Endodermal cell (in vitro differentiated cells): ENCODE measurements at regions not wholly inside any gene's neighbourhood (a gene's known extent, or its start where the extent isn't known, plus 50 kb on each side); places are given as distances from the start of the nearest gene placed in this dataset.

ENCODE experiments used
- DNase-seq: peaks from one replicate; pipeline ENCODE4 v3.0.0-alpha.2; 2017
- H3K27ac ChIP-seq: 2 replicates; pipeline ENCODE4 v1.5.1; 2013; ENCODE audit warnings: mild to moderate bottlenecking, low read depth, low read length, moderate library complexity
- H3K27me3 ChIP-seq: 2 replicates; pipeline ENCODE4 v1.6.1; 2013; ENCODE audit warnings: mild to moderate bottlenecking, low read length, moderate library complexity; ENCODE audit not compliant: insufficient read depth, control insufficient read depth, poor library complexity, severe bottlenecking
- H3K36me3 ChIP-seq: 2 replicates; pipeline ENCODE4 v1.7.0; 2013; ENCODE audit warnings: mild to moderate bottlenecking, low read length, moderate library complexity; ENCODE audit not compliant: control insufficient read depth, insufficient read depth
- H3K4me1 ChIP-seq: one replicate; pipeline ENCODE4 v1.7.0; 2013; ENCODE audit warnings: low read length; ENCODE audit not compliant: control insufficient read depth, insufficient read depth
- H3K4me3 ChIP-seq: 2 replicates; pipeline ENCODE4 v1.5.1; 2013; ENCODE audit warnings: mild to moderate bottlenecking, low read length, moderate library complexity
- H3K9ac ChIP-seq: 2 replicates; pipeline ENCODE4 v1.6.1; 2013; ENCODE audit warnings: mild to moderate bottlenecking, low read length, moderate library complexity; ENCODE audit not compliant: poor library complexity, severe bottlenecking; ENCODE audit errors: extremely low read depth
- H3K9me3 ChIP-seq: 2 replicates; pipeline ENCODE4 v1.6.1; 2013; ENCODE audit warnings: mild to moderate bottlenecking, low read length, moderate library complexity; ENCODE audit not compliant: control insufficient read depth
- H3K27ac Mint-ChIP-seq: 2 replicates; pipeline ENCODE4 v1.8.0; 2020; ENCODE audit warnings: mixed read lengths
- H3K27me3 Mint-ChIP-seq: 2 replicates; pipeline ENCODE4 v1.8.0; 2021; ENCODE audit warnings: mild to moderate bottlenecking, mixed read lengths; ENCODE audit not compliant: insufficient read depth
- H3K36me3 Mint-ChIP-seq: 2 replicates; pipeline ENCODE4 v1.8.0; 2020; ENCODE audit warnings: low read depth, mixed read lengths
- H3K4me1 Mint-ChIP-seq: 2 replicates; pipeline ENCODE4 v1.8.0; 2020; ENCODE audit warnings: mixed read lengths
- H3K4me3 Mint-ChIP-seq: 2 replicates; pipeline ENCODE4 v1.8.0; 2020; ENCODE audit warnings: mild to moderate bottlenecking, moderate library complexity, mixed read lengths
- H3K9me3 Mint-ChIP-seq: 2 replicates; pipeline ENCODE4 v1.8.0; 2020; ENCODE audit warnings: mild to moderate bottlenecking, mixed read lengths
- CTCF ChIP-seq: fragments of 200-600 bp; sonication (generic); conservative IDR thresholded peaks from 2 replicates; pipeline ENCODE4 v1.5.0; 2021; ENCODE audit warnings: antibody characterized with exemption, mild to moderate bottlenecking
- WGBS, 2 experiments: methylation state at CpG; one replicate each; pipeline versions ENCODE4 v1.1.5 to v1.1.7; 2013; ENCODE audit warnings: missing lambda C conversion rate in 2 of 2, mixed read lengths in 1 of 2; ENCODE audit not compliant: insufficient coverage in 1 of 2, insufficient read length in 1 of 2; 5-methylcytosine and 5-hydroxymethylcytosine counted together

- H3K36me3 Mint-ChIP-seq = no peaks in the 10 kb centered on the region
- no peak overlapping the region for H3K27ac ChIP-seq
- H3K9me3 ChIP-seq = no peaks in the 10 kb centered on the region
- WGBS, 2 experiments = 79% methylated on average over 1 of the region's 1 CpG; no CpG with 5 or more reads in 1 of the 2 experiments
- no peaks in the 10 kb centered on the region for H3K27me3 ChIP-seq
- H3K4me3 Mint-ChIP-seq = no peak overlapping the region
- H3K9me3 Mint-ChIP-seq = no peaks in the 10 kb centered on the region
- no peak overlapping the region for H3K9ac ChIP-seq
- no peak overlapping the region for H3K4me3 ChIP-seq
- H3K4me1 ChIP-seq = no peaks in the 10 kb centered on the region
- peaks cover 46% of the 10 kb centered on the region for H3K27me3 Mint-ChIP-seq
- H3K4me1 Mint-ChIP-seq = peaks cover 35% of the 10 kb centered on the region
- H3K27ac Mint-ChIP-seq = no peak overlapping the region
- H3K36me3 ChIP-seq = no peaks in the 10 kb centered on the region
- TF ChIP-seq CTCF = no peak
- no peak for DNase-seq
Observed at GRCh38 chr7:69243016-69243415, 355.3 kb upstream of the AUTS2 start.

GRCh38 chr7:69244701-69245100 lies 353.6 kb upstream of the AUTS2 start:
- H3K27ac Mint-ChIP-seq = no peak overlapping the region
- H3K36me3 Mint-ChIP-seq = no peaks in the 10 kb centered on the region
- H3K9me3 Mint-ChIP-seq = no peaks in the 10 kb centered on the region
- Histone ChIP-seq H3K4me3 (no peak overlapping the region), H3K9ac (no peak overlapping the region), H3K27ac (no peak overlapping the region), H3K36me3 (no peaks in the 10 kb centered on the region), H3K9me3 (no peaks in the 10 kb centered on the region), H3K27me3 (no peaks in the 10 kb centered on the region), H3K4me1 (no peaks in the 10 kb centered on the region)
- H3K27me3 Mint-ChIP-seq = peaks cover 36% of the 10 kb centered on the region
- H3K4me3 Mint-ChIP-seq = no peak overlapping the region
- no peak for TF ChIP-seq CTCF
- no peak for DNase-seq
- 89% methylated on average over 2 of the region's 2 CpGs; no CpG with 5 or more reads in 1 of the 2 experiments for WGBS, 2 experiments
- peaks cover 33% of the 10 kb centered on the region for H3K4me1 Mint-ChIP-seq

- H3K27me3 Mint-ChIP-seq = peaks cover 32% of the 10 kb centered on the region
- H3K27me3 ChIP-seq = no peaks in the 10 kb centered on the region
- WGBS, 2 experiments = 54 to 88% methylated on average over 2 of the region's 2 CpGs
Observed at GRCh38 chr7:69245646-69246045, 352.6 kb upstream of the AUTS2 start.

More at GRCh38 chr7:69245646-69246045, 352.6 kb upstream of the AUTS2 start:
- Histone ChIP-seq H3K36me3 (no peaks in the 10 kb centered on the region), H3K4me3 (no peak overlapping the region), H3K9ac (no peak overlapping the region), H3K27ac (no peak overlapping the region), H3K4me1 (no peaks in the 10 kb centered on the region), H3K9me3 (no peaks in the 10 kb centered on the region)
- Mint-ChIP-seq H3K4me3 (no peak overlapping the region), H3K36me3 (no peaks in the 10 kb centered on the region), H3K27ac (no peak overlapping the region), H3K9me3 (no peaks in the 10 kb centered on the region), H3K4me1 (peaks cover 33% of the 10 kb centered on the region)
- no peak for DNase-seq
- TF ChIP-seq CTCF = no peak
